ENCODE measurements at regions not wholly inside any gene's neighbourhood (a gene's known extent, or its start where the extent isn't known, plus 50 kb on each side); places are given as distances from the start of the nearest gene placed in this dataset.
"Not testable (repeated sequence)": the region's sequence is repeated elsewhere in the genome, so short reads cannot be mapped to it uniquely, and the experiment has no call there.

DNA sequence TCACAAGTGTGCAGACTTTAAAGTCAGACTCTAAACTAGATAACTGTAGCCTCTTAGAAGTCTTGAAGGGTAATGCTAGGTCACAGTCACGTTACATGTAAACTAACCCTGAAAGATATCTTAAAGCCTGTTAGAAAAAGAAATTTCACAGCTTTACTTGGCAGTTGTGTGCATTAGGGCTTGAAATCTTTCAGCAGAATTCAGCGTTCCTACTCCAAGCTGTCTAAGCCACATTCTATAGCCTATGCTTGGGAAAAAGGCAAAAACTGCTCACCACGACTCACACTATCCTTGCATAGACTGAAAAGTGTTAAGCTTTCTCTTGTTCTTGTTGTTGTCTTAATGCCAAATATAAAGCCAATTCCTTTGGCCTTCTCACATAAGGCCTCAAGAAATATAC, 338.0 kb upstream of the SASH1 start:
- Mint-ChIP-seq H3K9me3 (peaks cover 0 to 16% (median 6%) of the 10 kb centered on the region in 7 donors), H3K27me3 (ENCODE audit: low read depth in 3 of 3) (peaks cover 0 to 2% (median 0%) of the 10 kb centered on the region in 3 donors), H3K4me1 (no peaks in the 10 kb centered on the region), H3K36me3 (no peaks in the 10 kb centered on the region), H3K27ac (no peak overlapping the region), H3K4me3 (no peak overlapping the region)
- H3K27me3 ChIP-seq (ENCODE audit: control insufficient read depth in 2 of 2, insufficient read depth in 2 of 2, low read length in 2 of 2) = no peaks in the 10 kb centered on the region
- no peak overlapping the region for H3K9ac ChIP-seq (ENCODE audit: insufficient read depth, low read length, poor library complexity, severe bottlenecking)
- TF ChIP-seq CTCF (IDR thresholded peaks at IDR 0.05) = no peak
- H3K9me3 ChIP-seq (replicated peaks in 1 of 2; ENCODE audit: control insufficient read depth in 1 of 2, insufficient read depth in 1 of 2, low read length in 2 of 2) = peaks cover 0 to 12% of the 10 kb centered on the region in 2 donors
- no peak for DNase-seq
- no peaks in the 10 kb centered on the region for H3K36me3 ChIP-seq (replicated peaks in 1 of 2; ENCODE audit: control insufficient read depth in 1 of 2, insufficient read depth in 2 of 2, low read length in 2 of 2)
- intact Hi-C loops (cut with micrococcal nuclease) = no loop called here
- no peak overlapping the region for H2AFZ ChIP-seq (ENCODE audit: insufficient read depth, low read depth, low read length, poor library complexity, severe bottlenecking)
- WGBS (ENCODE audit: insufficient coverage) = 100% methylated on average over 1 of the region's 3 CpGs
- no peaks in the 10 kb centered on the region for H3K79me2 ChIP-seq (ENCODE audit: insufficient read depth, low read length)
- no peak overlapping the region for H3K27ac ChIP-seq (ENCODE audit: low read depth in 1 of 2, low read length in 2 of 2)
- no peaks in the 10 kb centered on the region for H3K4me1 ChIP-seq (ENCODE audit: control insufficient read depth in 1 of 2, insufficient read depth in 2 of 2, low read length in 2 of 2)
- no peaks in the 10 kb centered on the region for H4K20me1 ChIP-seq (ENCODE audit: insufficient read depth, low read length)
- no peak overlapping the region for H3K4me3 ChIP-seq (replicated peaks in 1 of 3; ENCODE audit: low read depth in 2 of 3, low read length in 3 of 3)
- H3K4me2 ChIP-seq (replicated peaks; ENCODE audit: extremely low read depth, low read length, poor library complexity, severe bottlenecking) = no peak overlapping the region

GRCh38 chr6:148005806-148006205, 336.8 kb upstream of the SASH1 start:
- no peak overlapping the region for H3K27ac Mint-ChIP-seq
- Histone ChIP-seq H3K9ac (ENCODE audit: insufficient read depth, low read length, poor library complexity, severe bottlenecking) (no peak overlapping the region), H2AFZ (ENCODE audit: insufficient read depth, low read depth, low read length, poor library complexity, severe bottlenecking) (no peak overlapping the region), H3K27me3 (ENCODE audit: control insufficient read depth in 2 of 2, insufficient read depth in 2 of 2, low read length in 2 of 2) (no peaks in the 10 kb centered on the region), H4K20me1 (ENCODE audit: insufficient read depth, low read length) (no peaks in the 10 kb centered on the region), H3K9me3 (replicated peaks in 1 of 2; ENCODE audit: control insufficient read depth in 1 of 2, insufficient read depth in 1 of 2, low read length in 2 of 2) (peaks cover 0 to 18% of the 10 kb centered on the region in 2 donors), H3K79me2 (ENCODE audit: insufficient read depth, low read length) (no peaks in the 10 kb centered on the region), H3K27ac (ENCODE audit: low read depth in 1 of 2, low read length in 2 of 2) (no peak overlapping the region), H3K4me2 (replicated peaks; ENCODE audit: extremely low read depth, low read length, poor library complexity, severe bottlenecking) (no peak overlapping the region), H3K4me3 (replicated peaks in 1 of 3; ENCODE audit: low read depth in 2 of 3, low read length in 3 of 3) (no peak overlapping the region), H3K36me3 (replicated peaks in 1 of 2; ENCODE audit: control insufficient read depth in 1 of 2, insufficient read depth in 2 of 2, low read length in 2 of 2) (no peaks in the 10 kb centered on the region), H3K4me1 (ENCODE audit: control insufficient read depth in 1 of 2, insufficient read depth in 2 of 2, low read length in 2 of 2) (no peaks in the 10 kb centered on the region)
- peaks cover 4 to 17% (median 15%) of the 10 kb centered on the region in 7 donors for H3K9me3 Mint-ChIP-seq
- no CpG with 5 or more reads among the region's 6 CpGs for WGBS (ENCODE audit: insufficient coverage)
- no peak for DNase-seq
- no peaks in the 10 kb centered on the region for H3K4me1 Mint-ChIP-seq
- intact Hi-C loops (cut with micrococcal nuclease) = no loop called here
- H3K36me3 Mint-ChIP-seq = no peaks in the 10 kb centered on the region
- H3K27me3 Mint-ChIP-seq (ENCODE audit: low read depth in 3 of 3) = peaks cover 0 to 2% (median 2%) of the 10 kb centered on the region in 3 donors
- no peak overlapping the region for H3K4me3 Mint-ChIP-seq
- TF ChIP-seq CTCF (IDR thresholded peaks at IDR 0.05) = no peak

- H4K20me1 ChIP-seq (ENCODE audit: insufficient read depth, low read length); H3K4me3 ChIP-seq (replicated peaks in 1 of 3; ENCODE audit: low read depth in 2 of 3, low read length in 3 of 3); H3K4me3 Mint-ChIP-seq; H3K4me2 ChIP-seq (replicated peaks; ENCODE audit: extremely low read depth, low read length, poor library complexity, severe bottlenecking); H3K4me1 Mint-ChIP-seq; H3K79me2 ChIP-seq (ENCODE audit: insufficient read depth, low read length); H3K36me3 Mint-ChIP-seq; H3K9ac ChIP-seq (ENCODE audit: insufficient read depth, low read length, poor library complexity, severe bottlenecking); intact Hi-C loops (cut with micrococcal nuclease); H3K27me3 ChIP-seq (ENCODE audit: control insufficient read depth in 2 of 2, insufficient read depth in 2 of 2, low read length in 2 of 2); H3K27ac Mint-ChIP-seq; H2AFZ ChIP-seq (ENCODE audit: insufficient read depth, low read depth, low read length, poor library complexity, severe bottlenecking); H3K27ac ChIP-seq (ENCODE audit: low read depth in 1 of 2, low read length in 2 of 2); DNase-seq; H3K27me3 Mint-ChIP-seq (ENCODE audit: low read depth in 3 of 3); H3K4me1 ChIP-seq (ENCODE audit: control insufficient read depth in 1 of 2, insufficient read depth in 2 of 2, low read length in 2 of 2); H3K36me3 ChIP-seq (replicated peaks in 1 of 2; ENCODE audit: control insufficient read depth in 1 of 2, insufficient read depth in 2 of 2, low read length in 2 of 2): not testable (repeated sequence)
- peaks cover 15 to 25% of the 10 kb centered on the region in 2 donors for H3K9me3 ChIP-seq (replicated peaks in 1 of 2; ENCODE audit: control insufficient read depth in 1 of 2, insufficient read depth in 1 of 2, low read length in 2 of 2)
- H3K9me3 Mint-ChIP-seq = peaks cover 8 to 29% (median 20%) of the 10 kb centered on the region in 7 donors
Observed at GRCh38 chr6:148010516-148010915, 332.1 kb upstream of the SASH1 start.
